ENCODE measurements at regions not wholly inside any gene's neighbourhood (a gene's known extent, or its start where the extent isn't known, plus 50 kb on each side); places are given as distances from the start of the nearest gene placed in this dataset.

DNA sequence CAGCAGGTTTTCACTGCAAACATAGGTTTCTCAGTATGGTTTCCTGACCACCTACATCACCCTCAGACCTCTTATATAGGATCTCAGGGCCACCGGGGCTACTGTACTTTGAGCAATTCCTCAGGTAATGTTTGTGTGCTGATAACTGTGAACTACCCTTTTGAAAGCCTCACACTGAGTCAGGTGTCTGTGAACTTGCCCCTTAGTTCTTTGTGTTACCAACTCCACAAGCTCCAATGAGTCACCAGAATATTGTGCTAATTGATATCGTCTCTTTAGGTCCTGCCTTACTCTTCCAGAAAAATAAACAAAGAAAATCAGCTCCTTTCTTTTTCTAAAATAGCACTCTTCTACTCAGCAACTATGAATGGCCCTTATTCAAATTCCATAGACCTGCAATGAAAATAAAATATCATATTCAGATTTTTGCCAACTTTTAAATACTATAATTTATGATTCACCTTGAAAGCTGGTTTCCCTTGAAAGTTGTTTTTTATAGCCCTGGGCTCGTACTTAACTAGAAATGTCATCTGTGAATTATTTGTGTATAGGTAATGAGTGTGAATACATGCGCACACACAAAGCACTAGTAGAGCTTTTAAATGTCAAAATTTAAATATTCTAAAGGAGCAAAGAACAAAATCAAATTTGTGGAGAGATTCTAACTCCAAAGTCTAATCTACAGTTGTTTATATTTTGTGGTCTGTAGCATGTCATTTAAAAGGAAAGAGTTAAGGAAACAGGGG is 88.1 kb upstream of the WARS2 start:
- TF ChIP-seq, protein P1, sequence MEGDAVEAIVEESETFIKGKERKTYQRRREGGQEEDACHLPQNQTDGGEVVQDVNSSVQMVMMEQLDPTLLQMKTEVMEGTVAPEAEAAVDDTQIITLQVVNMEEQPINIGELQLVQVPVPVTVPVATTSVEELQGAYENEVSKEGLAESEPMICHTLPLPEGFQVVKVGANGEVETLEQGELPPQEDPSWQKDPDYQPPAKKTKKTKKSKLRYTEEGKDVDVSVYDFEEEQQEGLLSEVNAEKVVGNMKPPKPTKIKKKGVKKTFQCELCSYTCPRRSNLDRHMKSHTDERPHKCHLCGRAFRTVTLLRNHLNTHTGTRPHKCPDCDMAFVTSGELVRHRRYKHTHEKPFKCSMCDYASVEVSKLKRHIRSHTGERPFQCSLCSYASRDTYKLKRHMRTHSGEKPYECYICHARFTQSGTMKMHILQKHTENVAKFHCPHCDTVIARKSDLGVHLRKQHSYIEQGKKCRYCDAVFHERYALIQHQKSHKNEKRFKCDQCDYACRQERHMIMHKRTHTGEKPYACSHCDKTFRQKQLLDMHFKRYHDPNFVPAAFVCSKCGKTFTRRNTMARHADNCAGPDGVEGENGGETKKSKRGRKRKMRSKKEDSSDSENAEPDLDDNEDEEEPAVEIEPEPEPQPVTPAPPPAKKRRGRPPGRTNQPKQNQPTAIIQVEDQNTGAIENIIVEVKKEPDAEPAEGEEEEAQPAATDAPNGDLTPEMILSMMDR (conservative IDR thresholded peaks at IDR 0.05) = no peak
- TF ChIP-seq ZFX (IDR thresholded peaks at IDR 0.05) = no peak
